ENCODE measurements at regions not wholly inside any gene's neighbourhood (a gene's known extent, or its start where the extent isn't known, plus 50 kb on each side); places are given as distances from the start of the nearest gene placed in this dataset.

DNA sequence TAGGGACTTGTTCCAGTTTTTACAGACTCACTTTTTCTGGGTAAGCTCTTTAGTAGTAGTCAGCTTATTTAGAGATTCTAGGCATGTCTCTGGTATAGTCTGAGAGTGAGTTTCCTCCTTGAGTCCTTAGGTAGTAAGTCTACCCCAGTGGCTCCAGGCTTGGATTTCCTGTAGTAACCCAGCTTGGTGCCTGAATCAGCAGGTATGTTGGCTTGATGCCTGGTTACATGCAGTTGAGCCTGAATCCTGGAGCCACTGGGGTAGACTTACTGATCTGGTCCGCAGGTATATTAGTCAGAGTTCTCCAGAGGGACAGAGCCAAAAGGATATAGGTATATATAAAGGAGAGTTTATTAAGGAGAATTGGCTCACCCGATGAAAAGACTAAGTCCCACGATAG lies 85.8 kb upstream of the RBMS3 start:
- TF ChIP-seq EZH2 (IDR thresholded peaks at IDR 0.05) (no peak), POLR2AphosphoS5 (IDR thresholded peaks at IDR 0.05; ENCODE audit: borderline replicate concordance, low read depth, low read length) (no peak)

Data from SK-N-MC (cell line).